ENCODE measurements at regions not wholly inside any gene's neighbourhood (a gene's known extent, or its start where the extent isn't known, plus 50 kb on each side); places are given as distances from the start of the nearest gene placed in this dataset.

DNA sequence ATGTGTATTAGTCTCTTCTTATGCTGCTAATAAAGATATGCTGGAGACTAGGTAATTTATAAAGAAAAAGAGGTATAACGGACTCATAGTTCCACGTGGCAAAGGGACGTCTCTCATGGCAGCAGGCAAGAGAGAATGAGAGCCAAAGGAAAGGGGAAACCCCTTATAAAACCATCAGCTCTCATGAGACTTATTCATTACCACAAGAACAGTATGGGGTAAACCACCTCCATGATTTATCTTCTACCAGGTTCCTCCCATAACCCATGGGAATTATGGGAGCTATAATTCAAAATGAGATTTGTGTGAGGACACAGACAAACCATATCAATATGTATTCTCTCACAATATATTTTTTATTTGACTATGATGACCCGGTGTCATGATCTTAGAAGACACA is 109.1 kb downstream of the UTRN start:
- TF ChIP-seq, protein P1, sequence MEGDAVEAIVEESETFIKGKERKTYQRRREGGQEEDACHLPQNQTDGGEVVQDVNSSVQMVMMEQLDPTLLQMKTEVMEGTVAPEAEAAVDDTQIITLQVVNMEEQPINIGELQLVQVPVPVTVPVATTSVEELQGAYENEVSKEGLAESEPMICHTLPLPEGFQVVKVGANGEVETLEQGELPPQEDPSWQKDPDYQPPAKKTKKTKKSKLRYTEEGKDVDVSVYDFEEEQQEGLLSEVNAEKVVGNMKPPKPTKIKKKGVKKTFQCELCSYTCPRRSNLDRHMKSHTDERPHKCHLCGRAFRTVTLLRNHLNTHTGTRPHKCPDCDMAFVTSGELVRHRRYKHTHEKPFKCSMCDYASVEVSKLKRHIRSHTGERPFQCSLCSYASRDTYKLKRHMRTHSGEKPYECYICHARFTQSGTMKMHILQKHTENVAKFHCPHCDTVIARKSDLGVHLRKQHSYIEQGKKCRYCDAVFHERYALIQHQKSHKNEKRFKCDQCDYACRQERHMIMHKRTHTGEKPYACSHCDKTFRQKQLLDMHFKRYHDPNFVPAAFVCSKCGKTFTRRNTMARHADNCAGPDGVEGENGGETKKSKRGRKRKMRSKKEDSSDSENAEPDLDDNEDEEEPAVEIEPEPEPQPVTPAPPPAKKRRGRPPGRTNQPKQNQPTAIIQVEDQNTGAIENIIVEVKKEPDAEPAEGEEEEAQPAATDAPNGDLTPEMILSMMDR (IDR thresholded peaks at IDR 0.05; ENCODE audit: low read length): no peak
- TF ChIP-seq EZH2 (optimal IDR thresholded peaks at IDR 0.05; ENCODE audit: low read depth, low read length): no peak
